HL-60/S4 treated with retinoic acid at 250 ng/mL for 4 days and 3 days (cell line): ENCODE measurements at regions not wholly inside any gene's neighbourhood (a gene's known extent, or its start where the extent isn't known, plus 50 kb on each side); places are given as distances from the start of the nearest gene placed in this dataset.
"Not testable (repeated sequence)": the region's sequence is repeated elsewhere in the genome, so short reads cannot be mapped to it uniquely, and the experiment has no call there.

ENCODE experiments used
- in situ Hi-C: fragments of 300-500 bp; cut with MboI; formaldehyde crosslinking; loops from 2 replicates; pipeline ENCODE4 v1.7.0; 2022; ENCODE audit warnings: low sequenced_read_pairs

- in situ Hi-C loops = loop anchor here (25.0 kb wide), 2 partner anchors 495 to 695 kb away; no protein-coding TSS in a partner anchor
These were observed 99.5 kb downstream of the CD83 start for GRCh38 chr6:14216946-14217684.

DNA sequence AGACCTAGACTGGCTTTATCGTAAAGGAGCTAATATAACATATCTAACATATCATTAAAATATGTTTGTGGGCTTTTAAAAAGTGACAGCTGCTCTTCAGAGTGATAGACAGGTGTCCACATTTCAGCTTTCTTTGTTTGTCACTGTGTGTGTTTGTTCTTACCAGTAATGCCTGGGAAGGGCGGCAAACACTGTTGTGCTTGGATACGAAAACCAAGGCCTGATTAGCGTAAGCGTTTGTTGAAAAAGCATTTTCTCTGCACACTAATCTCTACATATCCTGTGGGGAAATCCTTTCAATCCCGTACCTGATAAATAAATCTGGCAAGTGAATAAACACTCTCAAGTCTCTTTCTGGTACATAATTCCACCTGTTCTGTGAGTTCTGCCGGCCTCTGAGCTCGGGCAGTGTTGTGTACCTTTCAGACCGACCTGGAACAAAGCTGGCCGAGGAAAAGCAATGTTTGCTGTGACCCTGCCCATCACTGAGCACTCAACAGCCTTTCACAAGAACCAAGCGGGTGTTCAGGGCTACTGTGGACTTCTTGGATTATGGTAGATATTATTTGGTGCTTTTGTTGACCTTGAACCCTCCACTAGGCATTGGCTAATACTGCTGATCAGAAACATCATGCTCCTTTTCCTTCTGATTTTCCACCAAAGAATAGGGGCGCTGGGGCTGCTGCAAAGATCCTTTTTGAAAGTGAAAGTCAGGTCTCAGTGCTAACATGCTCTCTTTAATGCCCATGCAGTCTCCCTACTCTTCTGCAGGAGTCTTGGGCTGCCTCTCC, 100.4 kb downstream of the CD83 start:
- in situ Hi-C loops = loop anchor here (25.0 kb wide), 2 partner anchors 494 to 694 kb away; no protein-coding TSS in a partner anchor

DNA sequence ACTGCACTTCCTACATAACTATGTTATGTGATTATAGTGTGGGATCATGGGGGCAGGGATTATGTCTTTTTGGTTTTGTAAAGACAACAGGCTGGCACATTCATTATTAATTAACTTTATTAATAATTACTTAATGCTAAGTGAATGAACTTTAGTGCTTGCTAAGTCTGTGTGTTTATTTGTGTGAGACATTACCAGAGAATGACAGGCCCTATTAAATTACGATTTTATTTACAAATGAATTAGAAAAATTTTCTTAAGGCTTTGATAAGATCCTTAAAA, 100.9 kb downstream of the CD83 start:
- in situ Hi-C loops = loop anchor here (25.0 kb wide), 2 partner anchors 494 to 694 kb away; no protein-coding TSS in a partner anchor

- in situ Hi-C loops = loop anchor here (25.0 kb wide), 2 partner anchors 491 to 691 kb away; no protein-coding TSS in a partner anchor
These were observed 104.2 kb downstream of the CD83 start for GRCh38 chr6:14221564-14222279.

- in situ Hi-C loops = loop anchor here (25.0 kb wide), 2 partner anchors 489 to 689 kb away; no protein-coding TSS in a partner anchor
These were observed 105.4 kb downstream of the CD83 start for GRCh38 chr6:14222956-14223355.

- in situ Hi-C loops = loop anchor here (25.0 kb wide), 2 partner anchors 488 to 688 kb away; no protein-coding TSS in a partner anchor
These were observed 107.0 kb downstream of the CD83 start for GRCh38 chr6:14224359-14225103.

DNA sequence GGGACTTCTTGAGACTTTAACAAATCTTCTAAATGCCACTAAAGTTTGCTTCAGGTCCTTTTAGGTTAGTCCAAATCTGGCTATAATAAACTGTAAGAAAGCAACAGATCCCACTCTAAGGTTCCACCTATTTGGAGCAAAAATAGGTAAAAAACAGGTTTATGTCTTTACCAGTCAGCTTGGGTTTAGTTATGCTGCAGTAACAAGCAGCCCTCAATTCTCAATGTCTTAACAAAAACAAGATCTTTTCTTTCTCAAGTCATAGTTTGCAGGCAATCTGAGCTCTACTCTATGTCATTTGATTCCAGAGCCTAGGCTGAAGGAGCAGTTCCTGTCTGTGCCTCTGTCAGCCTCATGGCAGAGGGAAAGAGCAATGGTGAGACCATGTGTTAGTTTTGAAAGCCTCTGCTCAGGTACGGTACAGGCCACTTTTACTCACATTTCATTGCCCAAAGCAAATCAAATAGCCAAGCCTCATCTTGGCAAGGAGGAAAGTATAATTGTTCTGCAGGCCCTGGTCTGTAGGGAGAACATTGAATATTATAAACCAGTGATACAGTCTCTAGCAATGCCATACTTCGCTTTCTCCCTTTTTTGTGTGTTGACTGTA, 108.6 kb downstream of the CD83 start:
- in situ Hi-C loops = no loop called here

- in situ Hi-C loops = no loop called here
These were observed 111.0 kb downstream of the CD83 start for GRCh38 chr6:14228571-14228970.

DNA sequence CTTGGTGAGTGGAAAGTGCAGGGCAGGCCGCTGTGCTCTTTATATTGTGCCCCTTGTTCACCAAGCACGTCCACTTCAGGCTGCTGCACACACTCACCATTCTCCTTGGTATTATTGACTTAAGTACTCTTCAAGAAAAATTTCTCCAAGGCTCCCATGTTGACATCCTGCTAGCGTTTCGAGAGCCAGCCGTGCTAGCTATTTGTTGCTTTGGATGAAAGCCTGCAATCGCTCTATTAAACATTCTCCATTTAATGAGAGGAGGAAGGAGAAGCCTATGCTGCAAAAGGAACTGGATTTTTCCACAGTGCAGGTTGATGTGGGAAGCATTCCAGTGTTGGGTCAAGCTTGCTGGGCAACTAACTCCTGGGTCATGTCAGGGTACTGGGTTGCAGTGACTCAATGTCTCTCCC, 113.5 kb downstream of the CD83 start:
- in situ Hi-C loops = no loop called here

GRCh38 chr6:14231501-14232280, 114.1 kb downstream of the CD83 start:
- in situ Hi-C loops = no loop called here

- in situ Hi-C loops = no loop called here
These were observed 115.3 kb downstream of the CD83 start for GRCh38 chr6:14232889-14233288.

DNA sequence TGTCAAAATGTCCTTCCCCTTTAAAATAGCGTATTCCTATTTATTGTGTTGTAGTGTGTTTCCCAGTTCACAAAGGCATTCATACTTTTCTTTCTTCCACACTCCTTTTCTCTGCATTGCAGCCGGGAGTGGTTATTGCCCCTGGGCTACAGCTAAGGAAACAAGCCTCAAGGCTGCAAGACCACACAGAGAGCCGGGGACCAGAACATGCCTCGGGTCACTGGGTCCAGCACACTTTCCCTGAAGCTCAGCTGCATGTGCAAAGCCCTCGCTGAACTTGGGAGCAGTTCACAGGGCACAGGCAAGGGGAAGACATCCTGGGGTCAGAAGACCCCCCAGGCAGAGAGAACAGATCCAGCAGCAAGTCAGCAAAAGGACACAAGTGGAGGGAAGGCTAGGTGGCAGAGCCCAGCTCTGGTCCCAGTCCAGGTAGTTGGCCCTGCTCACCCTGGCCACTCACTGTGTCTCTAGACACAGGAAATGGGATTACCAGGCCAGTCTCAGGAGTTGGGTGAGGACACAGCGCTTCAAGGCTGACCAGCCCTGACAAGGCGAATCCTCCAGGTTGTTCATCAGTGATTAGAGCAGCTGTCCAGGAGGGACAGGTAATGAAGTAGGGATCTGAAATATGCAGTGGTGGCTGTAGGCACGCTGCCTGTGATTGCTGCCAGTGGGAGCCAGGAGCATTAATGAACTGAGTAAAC, 118.2 kb downstream of the CD83 start:
- in situ Hi-C loops = no loop called here

GRCh38 chr6:14239097-14239496, 121.5 kb downstream of the CD83 start:
- in situ Hi-C loops = no loop called here

DNA sequence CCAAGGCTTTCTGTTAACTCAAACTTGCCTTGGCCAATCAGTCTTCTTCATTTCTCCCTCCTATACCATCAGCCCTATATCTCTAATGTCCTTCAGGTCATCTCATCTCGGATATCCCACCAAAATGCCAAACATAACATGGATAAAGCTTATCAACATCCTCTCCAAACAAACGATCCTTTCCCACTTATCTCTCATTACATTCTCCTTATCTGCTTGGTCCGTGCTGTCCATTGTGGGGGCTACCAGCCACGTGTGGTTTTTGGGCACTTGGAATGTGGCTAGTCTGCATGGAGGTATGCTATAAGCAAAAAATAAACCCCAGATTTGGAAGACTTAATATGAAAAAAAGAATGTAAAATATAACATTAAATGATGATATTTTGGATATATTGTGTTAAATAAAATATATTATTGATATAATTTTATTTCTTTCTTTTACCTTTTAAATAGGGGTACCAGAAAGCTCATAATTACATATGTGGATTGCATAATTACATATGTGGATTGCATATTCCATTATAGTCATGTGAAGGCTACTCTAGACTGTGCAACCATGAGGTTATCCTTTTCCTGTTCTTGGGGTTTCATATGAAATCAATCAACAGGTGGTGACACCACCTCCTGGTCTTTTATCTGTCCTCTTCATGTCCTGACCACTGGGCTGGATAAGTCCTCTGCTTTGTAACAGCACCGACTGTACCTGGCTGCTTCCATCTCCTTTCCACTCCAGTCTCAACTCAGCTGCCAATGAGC, 123.0 kb downstream of the CD83 start:
- in situ Hi-C loops = no loop called here

DNA sequence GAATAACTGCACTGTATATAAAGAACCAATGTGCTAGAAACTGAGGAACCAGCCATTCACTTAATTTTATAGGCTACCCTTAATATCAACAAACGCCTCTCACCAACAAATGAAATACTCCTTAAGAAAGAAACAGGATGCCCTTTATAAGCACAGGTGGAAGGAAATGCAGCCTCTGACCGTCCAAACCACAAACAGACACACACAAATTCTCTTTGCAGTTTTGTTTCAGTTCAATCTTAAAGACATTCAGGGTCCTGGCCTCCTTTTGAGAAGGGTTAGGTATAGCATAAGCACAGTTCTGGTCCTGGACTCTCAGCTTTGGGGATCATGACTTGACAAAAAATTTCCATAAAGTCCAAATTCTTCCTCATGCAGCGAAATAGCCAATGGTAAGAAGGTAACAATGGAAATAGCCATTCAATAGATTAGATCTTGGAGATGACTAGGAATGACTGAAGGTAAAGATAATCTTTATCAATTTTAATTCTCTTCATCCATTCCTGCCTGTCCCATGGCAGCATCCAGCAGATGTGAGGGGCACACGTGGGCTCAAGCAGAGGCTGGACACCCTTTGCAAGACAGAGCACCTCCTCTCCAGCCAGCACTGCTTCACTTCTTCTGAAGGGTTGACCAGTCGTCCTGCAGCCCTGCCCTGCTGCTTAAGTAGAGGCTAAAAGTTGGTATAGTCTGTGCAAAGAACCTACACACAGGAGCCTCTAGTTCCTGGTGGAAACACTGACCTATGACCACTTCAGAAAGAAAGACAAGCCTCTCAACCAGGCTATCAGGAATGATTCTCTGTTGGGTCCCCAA, 123.9 kb downstream of the CD83 start:
- in situ Hi-C loops = no loop called here

DNA sequence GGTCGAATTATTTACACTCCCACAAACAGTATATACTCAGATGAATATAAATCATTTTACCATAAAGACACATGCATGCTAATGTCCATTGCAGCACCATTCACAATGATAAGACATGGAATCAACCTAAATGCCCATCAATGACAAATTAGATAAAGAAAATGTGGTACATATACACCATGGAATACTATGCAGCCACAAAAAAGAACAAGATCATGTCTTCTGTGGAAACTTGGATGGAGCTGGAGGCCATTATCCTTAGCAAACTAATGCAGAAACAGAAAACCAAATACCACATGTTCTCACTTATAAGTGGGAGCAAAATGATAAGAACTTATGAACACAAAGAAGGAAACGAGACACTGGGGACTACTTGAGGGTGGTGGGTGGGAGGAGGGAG, 125.3 kb downstream of the CD83 start:
- in situ Hi-C loops = not testable (repeated sequence)

DNA sequence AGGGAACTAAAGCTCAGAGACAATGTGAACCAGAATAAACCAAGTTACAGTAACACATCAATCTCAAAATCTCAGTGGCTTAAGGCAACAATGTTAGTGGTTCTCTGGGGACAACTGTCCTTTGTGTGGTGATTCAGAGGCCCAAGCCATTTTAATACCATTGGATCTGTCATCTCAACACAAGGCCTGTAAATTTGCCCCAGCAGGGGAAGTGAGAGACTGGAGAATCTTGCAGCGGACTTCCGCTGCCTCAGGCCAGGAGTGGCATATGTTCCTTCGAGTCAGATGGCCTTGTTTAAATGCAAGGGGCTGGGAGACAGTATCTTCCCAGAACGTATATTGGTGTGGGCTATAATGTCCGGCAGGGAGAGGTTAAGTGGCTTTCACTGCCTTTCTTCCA, 126.0 kb downstream of the CD83 start:
- in situ Hi-C loops = no loop called here
